ENCODE measurements at regions not wholly inside any gene's neighbourhood (a gene's known extent, or its start where the extent isn't known, plus 50 kb on each side); places are given as distances from the start of the nearest gene placed in this dataset.

- Histone ChIP-seq H3K4me3 (replicated peaks in 1 of 3; ENCODE audit: insufficient read depth in 1 of 3, low read depth in 2 of 3, low read length in 3 of 3) (no peak overlapping the region), H3K9ac (ENCODE audit: insufficient read depth, low read depth, low read length) (no peak overlapping the region), H3K36me3 (replicated peaks in 1 of 2; ENCODE audit: control insufficient read depth in 1 of 2, insufficient read depth in 2 of 2, low read length in 2 of 2) (no peaks in the 10 kb centered on the region), H3K4me2 (ENCODE audit: low read depth, low read length) (no peak overlapping the region), H3K9me3 (ENCODE audit: low read length) (no peaks in the 10 kb centered on the region), H3K79me2 (ENCODE audit: insufficient read depth, low read length) (no peaks in the 10 kb centered on the region), H3K27me3 (ENCODE audit: control insufficient read depth in 1 of 2, insufficient read depth in 2 of 2, low read length in 2 of 2) (no peaks in the 10 kb centered on the region; a peak in 1 of 5 replicates), H2AFZ (ENCODE audit: low read length) (no peak overlapping the region), H4K20me1 (ENCODE audit: insufficient read depth, low read length) (no peaks in the 10 kb centered on the region), H3K27ac (ENCODE audit: extremely low read length, insufficient read depth, low read length) (no peak overlapping the region), H3K4me1 (ENCODE audit: insufficient read depth, low read length) (no peaks in the 10 kb centered on the region)
- ChIA-PET CTCF (ENCODE audit: low intra/inter-chr PET ratio, low total read pairs) (no interaction called here), POLR2A (no interaction called here)
- WGBS (ENCODE audit: low lambda C conversion rate) = 19% methylated on average over 10 of the region's 10 CpGs
- TF ChIP-seq STAG1 (CRISPR knock-in tag; IDR thresholded peaks at IDR 0.05) (no peak), SOX5 (CRISPR knock-in tag; IDR thresholded peaks at IDR 0.05; ENCODE audit: borderline replicate concordance) (no peak), ZNF253 (CRISPR knock-in tag; IDR thresholded peaks at IDR 0.05; ENCODE audit: borderline replicate concordance) (no peak), HOXA5 (CRISPR knock-in tag; IDR thresholded peaks at IDR 0.05) (no peak), BORCS8-MEF2B (CRISPR knock-in tag; IDR thresholded peaks at IDR 0.05) (no peak), ARHGAP35 (CRISPR knock-in tag; IDR thresholded peaks at IDR 0.05; ENCODE audit: borderline replicate concordance) (no peak), NRL (CRISPR knock-in tag; IDR thresholded peaks at IDR 0.05; ENCODE audit: borderline replicate concordance) (no peak), ELF4 (CRISPR knock-in tag; IDR thresholded peaks at IDR 0.05; ENCODE audit: borderline replicate concordance) (no peak), ZNF121 (CRISPR knock-in tag; IDR thresholded peaks at IDR 0.05) (no peak), ZNF713 (CRISPR knock-in tag; IDR thresholded peaks at IDR 0.05) (no peak), ZNF10 (CRISPR knock-in tag; IDR thresholded peaks at IDR 0.05; ENCODE audit: borderline replicate concordance, low read depth) (no peak), SOX13 (IDR thresholded peaks at IDR 0.05) (no peak), SOX13 (CRISPR knock-in tag; conservative IDR thresholded peaks at IDR 0.05 in 1 of 2, IDR thresholded peaks at IDR 0.05 in 1 of 2) (no peak)
- in situ Hi-C loops (cut with HindIII; ENCODE audit: extremely low pct_ligation_motif_present, low pct_unique_long_range_greater_than_20kb) (no loop called here), intact Hi-C loops (cut with micrococcal nuclease; ENCODE audit: unreplicated experiment) (no loop called here)
- no TSS peak for BruUV-seq (replicated peaks)
- FAIRE-seq (no peak), ATAC-seq (no peak), DNase-seq (ENCODE audit: low spot score) (no peak)
Measured at GRCh38 chr19:32129141-32129540, 216.3 kb upstream of the ZNF507 start.

Measured in HepG2 (cell line).